Esophagus muscularis mucosa (tissue), 4 donors: ENCODE measurements at regions not wholly inside any gene's neighbourhood (a gene's known extent, or its start where the extent isn't known, plus 50 kb on each side); places are given as distances from the start of the nearest gene placed in this dataset.

Experiments
- DNase-seq: peaks from one replicate; pipeline ENCODE4 v3.0.0-alpha.2; 2017; ENCODE audit errors: extremely low spot score
- H3K27ac ChIP-seq, 4 donors: fragments of 200-600 bp; sonication (generic); replicated peaks in 1 of 4; 1 replicate in 3 of 4; 2 replicates in 1 of 4; pipeline ENCODE4 v1.5.1; 2016 to 2019; ENCODE audit warnings: mild to moderate bottlenecking in 1 of 4
- H3K27me3 ChIP-seq, 4 donors: fragments of 200-600 bp; sonication (generic); one replicate each; pipeline versions ENCODE4 v1.5.1 to v1.6.0; 2016 to 2019
- H3K36me3 ChIP-seq, 4 donors: fragments of 200-600 bp; sonication (generic); one replicate each; pipeline ENCODE4 v1.5.1; 2016 to 2019
- H3K4me1 ChIP-seq, 4 donors: fragments of 200-600 bp; sonication (generic); one replicate each; pipeline ENCODE4 v1.5.1; 2016 to 2019
- H3K4me3 ChIP-seq, 4 donors: fragments of 200-600 bp; sonication (generic); 1 replicate in 2 of 4; 2 replicates in 2 of 4; pipeline ENCODE4 v1.5.1; 2016 to 2019; ENCODE audit warnings: mild to moderate bottlenecking in 4 of 4, moderate library complexity in 1 of 4
- H3K9me3 ChIP-seq, 4 donors: fragments of 200-600 bp; sonication (generic); 1 replicate in 3 of 4; 2 replicates in 1 of 4; pipeline ENCODE4 v1.5.1; 2016 to 2019
- CTCF ChIP-seq, 3 experiments: fragments of 200-600 bp in 2 of 3; fragments of 450-650 bp in 1 of 3; sonication (generic) in 2 of 3; IDR thresholded peaks; one replicate each; pipeline ENCODE4 v1.5.1; 2017 to 2019; ENCODE audit warnings: antibody characterized with exemption in 3 of 3, mild to moderate bottlenecking in 2 of 3, moderate library complexity in 1 of 3
- EP300 ChIP-seq: sonication (generic); formaldehyde crosslinking; IDR thresholded peaks from one replicate; pipeline ENCODE4 v1.6.1; 2017; ENCODE audit warnings: antibody characterized with exemption
- POLR2A ChIP-seq: fragments of 450-650 bp; IDR thresholded peaks from one replicate; pipeline ENCODE4 v1.6.1; 2017; ENCODE audit warnings: antibody characterized with exemption, moderate library complexity, mild to moderate bottlenecking, low read depth
- POLR2AphosphoS5 ChIP-seq, 2 donors: sonication (generic); formaldehyde crosslinking; IDR thresholded peaks; one replicate each; pipeline ENCODE4 v1.6.1; 2017; ENCODE audit warnings: antibody characterized with exemption in 2 of 2
- WGBS: methylation state at CpG from one replicate; pipeline ENCODE4 v1.1.5; 2018; 5-methylcytosine and 5-hydroxymethylcytosine counted together
- intact Hi-C: fragments of 100-400 bp; cut with DNase I; formaldehyde crosslinking; loops from one replicate; pipeline ENCODE4 v1.15.1; 2023

GRCh38 chr6:90716376-90716775 lies 129.5 kb upstream of the MAP3K7 start:
- Histone ChIP-seq H3K9me3 (no peaks in the 10 kb centered on the region), H3K27me3 (no peaks in the 10 kb centered on the region), H3K36me3 (no peaks in the 10 kb centered on the region), H3K27ac (no peak overlapping the region), H3K4me3 (no peak overlapping the region), H3K4me1 (peaks cover 0 to 10% (median 6%) of the 10 kb centered on the region in 4 donors)
- intact Hi-C loops, result no loop called here
- 53% methylated on average over 1 of the region's 1 CpG for WGBS
- no peak for DNase-seq
- TF ChIP-seq EP300 (no peak), POLR2A (no peak), POLR2AphosphoS5 (IDR thresholded peaks at IDR 0.05) (no peak), CTCF (IDR thresholded peaks at IDR 0.05) (no peak)

- no peak for DNase-seq
- H3K36me3 ChIP-seq, result no peaks in the 10 kb centered on the region
- no peak overlapping the region for H3K27ac ChIP-seq
- H3K9me3 ChIP-seq, result no peaks in the 10 kb centered on the region
- intact Hi-C loops, result no loop called here
- WGBS, result 70% methylated on average over 13 of the region's 13 CpGs
- no peak overlapping the region for H3K4me3 ChIP-seq
- H3K27me3 ChIP-seq, result no peaks in the 10 kb centered on the region
- H3K4me1 ChIP-seq, result peaks cover 0 to 12% (median 6%) of the 10 kb centered on the region in 4 donors
- TF ChIP-seq POLR2A, result no peak
- TF ChIP-seq CTCF (IDR thresholded peaks at IDR 0.05), result no peak
- TF ChIP-seq EP300, result no peak
- no peak for TF ChIP-seq POLR2AphosphoS5 (IDR thresholded peaks at IDR 0.05)
Observed at GRCh38 chr6:90715093-90715655, 128.3 kb upstream of the MAP3K7 start.

DNA sequence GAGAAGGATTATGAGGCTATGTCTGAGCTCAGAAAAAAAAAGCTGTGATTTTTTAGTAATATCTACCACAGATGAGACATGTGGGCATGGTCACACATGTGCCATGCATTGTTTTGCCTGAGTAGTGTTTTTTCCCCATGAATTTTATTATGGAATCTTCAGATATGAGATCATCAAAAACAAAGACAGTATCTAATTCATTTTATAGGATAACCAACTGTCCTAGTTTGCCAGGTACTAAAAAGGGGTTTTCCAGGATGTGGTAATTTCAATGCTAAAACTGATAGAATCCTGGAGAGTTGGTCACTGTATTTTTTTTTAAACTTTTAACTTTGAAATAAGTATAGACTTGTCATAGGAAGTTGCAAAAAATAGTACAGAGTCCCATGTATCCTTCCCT lies 127.4 kb upstream of the MAP3K7 start:
- H3K4me3 ChIP-seq, result no peak overlapping the region
- no peaks in the 10 kb centered on the region for H3K27me3 ChIP-seq
- no peak for DNase-seq
- no peak overlapping the region for H3K27ac ChIP-seq
- intact Hi-C loops, result no loop called here
- no peaks in the 10 kb centered on the region for H3K36me3 ChIP-seq
- H3K4me1 ChIP-seq, result peaks cover 0 to 17% (median 12%) of the 10 kb centered on the region in 4 donors
- no peak for TF ChIP-seq POLR2A
- no peak for TF ChIP-seq EP300
- TF ChIP-seq CTCF (IDR thresholded peaks at IDR 0.05), result no peak
- H3K9me3 ChIP-seq, result no peaks in the 10 kb centered on the region

DNA sequence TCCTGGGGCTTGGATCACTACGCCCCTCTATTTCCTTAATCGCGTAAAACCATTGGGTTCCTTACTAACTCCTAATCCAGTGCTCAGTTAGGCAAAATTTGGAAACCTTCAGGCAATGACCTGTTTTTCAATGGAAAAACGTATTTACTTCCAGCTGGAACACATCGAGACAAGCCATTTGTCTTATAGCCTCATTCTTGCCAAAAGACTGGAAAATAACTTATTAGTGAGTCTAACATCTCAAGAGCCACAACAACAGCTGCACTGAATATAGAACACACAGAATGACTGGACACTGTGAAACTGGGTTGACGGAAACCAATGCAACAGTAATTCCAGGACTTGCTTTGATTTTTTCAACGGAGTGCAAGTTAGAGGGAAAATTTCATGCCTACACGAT lies 125.2 kb upstream of the MAP3K7 start:
- Histone ChIP-seq H3K27me3 (no peaks in the 10 kb centered on the region), H3K36me3 (no peaks in the 10 kb centered on the region), H3K4me3 (no peak overlapping the region), H3K4me1 (peaks cover 0 to 19% (median 16%) of the 10 kb centered on the region in 4 donors), H3K9me3 (no peaks in the 10 kb centered on the region), H3K27ac (no peak overlapping the region)
- TF ChIP-seq EP300, result no peak
- peak in 1 of 2 donors; percentile 28 for TF ChIP-seq POLR2AphosphoS5 (IDR thresholded peaks at IDR 0.05)
- TF ChIP-seq POLR2A, result no peak
- no peak for TF ChIP-seq CTCF (IDR thresholded peaks at IDR 0.05)
- DNase-seq, result no peak
- 59% methylated on average over 8 of the region's 8 CpGs for WGBS
- intact Hi-C loops, result no loop called here

GRCh38 chr6:90709431-90709996 lies 122.6 kb upstream of the MAP3K7 start:
- Histone ChIP-seq H3K27ac (no peak overlapping the region), H3K36me3 (no peaks in the 10 kb centered on the region), H3K27me3 (no peaks in the 10 kb centered on the region), H3K4me3 (no peak overlapping the region), H3K4me1 (peaks cover 0 to 19% (median 16%) of the 10 kb centered on the region in 4 donors), H3K9me3 (no peaks in the 10 kb centered on the region)
- 40% methylated on average over 3 of the region's 3 CpGs for WGBS
- DNase-seq, result no peak
- TF ChIP-seq EP300, result no peak
- no peak for TF ChIP-seq CTCF (IDR thresholded peaks at IDR 0.05)
- TF ChIP-seq POLR2AphosphoS5 (IDR thresholded peaks at IDR 0.05), result no peak
- TF ChIP-seq POLR2A, result no peak
- intact Hi-C loops, result no loop called here
